ENCODE measurements at regions not wholly inside any gene's neighbourhood (a gene's known extent, or its start where the extent isn't known, plus 50 kb on each side); places are given as distances from the start of the nearest gene placed in this dataset.

DNA sequence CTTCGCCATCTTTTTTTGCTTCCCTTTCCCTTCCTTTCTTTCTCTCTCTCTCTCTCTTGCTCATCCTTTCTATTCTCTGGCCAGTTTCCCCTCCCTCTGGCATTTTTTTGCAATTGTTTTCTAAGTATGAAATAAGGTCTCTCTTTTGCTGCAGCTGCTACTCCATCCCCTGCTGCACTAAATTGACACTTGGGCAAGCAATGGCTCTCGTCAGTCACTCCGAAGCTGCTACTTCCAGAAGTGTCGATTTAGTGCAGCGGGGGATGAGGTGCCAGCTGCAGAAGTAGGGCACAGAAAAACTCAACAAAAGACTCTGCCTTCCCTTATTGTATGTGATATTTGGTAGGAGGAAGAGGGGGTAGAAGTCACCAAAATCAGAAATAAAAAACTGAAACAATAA lies 642.3 kb downstream of the RWDD3 start:
- DNase-seq (no peak), ATAC-seq (no peak)
- Mint-ChIP-seq H3K4me1 (ENCODE audit: low read depth) (no peaks in the 10 kb centered on the region), H3K27ac (no peak overlapping the region), H3K4me3 (no peak overlapping the region), H3K9me3 (peaks cover 14% of the 10 kb centered on the region), H3K27me3 (no peaks in the 10 kb centered on the region), H3K36me3 (ENCODE audit: low read depth) (no peaks in the 10 kb centered on the region)
- CTCF ChIA-PET = no interaction called here
- intact Hi-C loops (cut with micrococcal nuclease) = no loop called here
- TF ChIP-seq CTCF (IDR thresholded peaks at IDR 0.05) = no peak
- POLR2A ChIA-PET = no interaction called here

- H3K27me3 Mint-ChIP-seq = no peaks in the 10 kb centered on the region
- ChIA-PET CTCF (no interaction called here), POLR2A (no interaction called here)
- H3K4me1 Mint-ChIP-seq (ENCODE audit: low read depth) = no peaks in the 10 kb centered on the region
- H3K36me3 Mint-ChIP-seq (ENCODE audit: low read depth) = no peaks in the 10 kb centered on the region
- intact Hi-C loops (cut with micrococcal nuclease) = no loop called here
- H3K9me3 Mint-ChIP-seq = peaks cover 16% of the 10 kb centered on the region
- DNase-seq (no peak), ATAC-seq (no peak)
- TF ChIP-seq CTCF (IDR thresholded peaks at IDR 0.05) = no peak
- no peak overlapping the region for H3K4me3 Mint-ChIP-seq
- H3K27ac Mint-ChIP-seq = no peak overlapping the region
Measured at GRCh38 chr1:95879498-95880050, 645.6 kb downstream of the RWDD3 start.

DNA sequence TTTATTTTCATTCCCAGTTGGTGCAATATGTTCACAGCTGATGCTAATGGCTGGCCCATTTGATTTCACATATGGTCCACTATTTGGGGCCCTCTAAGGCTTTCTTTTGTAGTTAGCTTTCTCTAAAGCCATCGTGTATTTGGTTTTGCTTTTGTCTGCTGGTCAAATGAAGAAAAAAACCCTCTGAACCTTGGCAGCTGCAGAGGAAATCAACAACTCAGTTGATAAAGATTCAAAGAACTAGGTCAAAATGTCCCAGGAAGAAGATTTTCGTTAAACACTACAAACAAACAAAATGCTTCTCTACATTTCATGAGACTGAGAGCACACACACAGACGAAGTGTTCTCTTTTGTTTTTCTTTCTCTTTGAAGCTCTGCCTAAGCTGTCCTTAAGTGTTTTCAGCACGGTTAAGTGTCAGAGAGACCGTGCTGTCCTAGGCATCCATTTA lies 655.0 kb downstream of the RWDD3 start:
- POLR2A ChIA-PET = no interaction called here

GRCh38 chr1:95889400-95889799 lies 655.4 kb downstream of the RWDD3 start:
- H3K36me3 Mint-ChIP-seq (ENCODE audit: low read depth) = no peaks in the 10 kb centered on the region
- ATAC-seq = no peak

More for the DNA sequence above, 655.0 kb downstream of the RWDD3 start:
- no peak for TF ChIP-seq CTCF (IDR thresholded peaks at IDR 0.05)
- H3K27ac Mint-ChIP-seq = no peak overlapping the region
- intact Hi-C loops (cut with micrococcal nuclease) = no loop called here
- no peak for ATAC-seq
- no peaks in the 10 kb centered on the region for H3K27me3 Mint-ChIP-seq
- no peak overlapping the region for H3K4me3 Mint-ChIP-seq
- DNase-seq = no peak
- no peaks in the 10 kb centered on the region for H3K36me3 Mint-ChIP-seq (ENCODE audit: low read depth)
- H3K9me3 Mint-ChIP-seq = peaks cover 5% of the 10 kb centered on the region
- CTCF ChIA-PET = no interaction called here
- no peaks in the 10 kb centered on the region for H3K4me1 Mint-ChIP-seq (ENCODE audit: low read depth)

DNA sequence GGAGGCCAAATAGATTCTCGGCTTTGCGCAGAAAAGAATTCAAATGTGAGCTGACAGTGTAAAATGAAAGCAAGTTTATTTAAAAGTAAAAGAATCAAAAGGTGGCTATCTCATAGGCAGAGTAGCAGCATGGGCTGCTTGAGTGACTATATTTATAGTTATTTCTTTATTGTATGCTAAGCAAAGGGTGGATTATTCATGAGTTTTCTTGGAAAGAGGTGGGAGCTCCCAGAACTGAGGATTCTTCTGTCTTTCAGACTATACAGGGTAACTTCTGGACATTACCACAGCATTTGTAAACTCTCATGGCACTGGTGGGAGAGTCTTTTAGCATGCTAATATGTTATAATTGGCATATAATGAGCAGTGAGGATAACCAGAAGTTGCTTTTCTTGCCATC lies 659.9 kb downstream of the RWDD3 start:
- no peaks in the 10 kb centered on the region for H3K27me3 Mint-ChIP-seq
- H3K9me3 Mint-ChIP-seq = peaks cover 2% of the 10 kb centered on the region
- no peak for DNase-seq
- ATAC-seq = no peak
- TF ChIP-seq CTCF (IDR thresholded peaks at IDR 0.05) = no peak
- H3K4me1 Mint-ChIP-seq (ENCODE audit: low read depth) = no peaks in the 10 kb centered on the region
- H3K27ac Mint-ChIP-seq = no peak overlapping the region
- intact Hi-C loops (cut with micrococcal nuclease) = no loop called here
- CTCF ChIA-PET = no interaction called here
- H3K4me3 Mint-ChIP-seq = no peak overlapping the region
- no peaks in the 10 kb centered on the region for H3K36me3 Mint-ChIP-seq (ENCODE audit: low read depth)
- POLR2A ChIA-PET = no interaction called here

More at GRCh38 chr1:95889400-95889799, 655.4 kb downstream of the RWDD3 start:
- Mint-ChIP-seq H3K27me3 (no peaks in the 10 kb centered on the region), H3K4me1 (ENCODE audit: low read depth) (no peaks in the 10 kb centered on the region), H3K27ac (no peak overlapping the region), H3K4me3 (no peak overlapping the region), H3K9me3 (peaks cover 4% of the 10 kb centered on the region)
- POLR2A ChIA-PET = no interaction called here
- DNase-seq = no peak
- CTCF ChIA-PET = no interaction called here
- no peak for TF ChIP-seq CTCF (IDR thresholded peaks at IDR 0.05)
- intact Hi-C loops (cut with micrococcal nuclease) = no loop called here

Data from activated CD8-positive, alpha-beta T cell treated with anti-CD3 and anti-CD28 coated beads for 36 hours (primary cell).